GM13976 (cell line): ENCODE measurements at regions not wholly inside any gene's neighbourhood (a gene's known extent, or its start where the extent isn't known, plus 50 kb on each side); places are given as distances from the start of the nearest gene placed in this dataset.

Source experiments
- DNase-seq: peaks from one replicate; pipeline ENCODE4 v3.0.0; 2012; ENCODE audit warnings: low spot score
- in situ Hi-C: fragments of 300-500 bp; cut with MboI; formaldehyde crosslinking; loops from one replicate; pipeline ENCODE4 v1.12.0; 2022; ENCODE audit warnings: low sequenced_read_pairs, mixed read lengths, inconsistent platforms; ENCODE audit not compliant: unreplicated experiment
- TF ChIP-seq, protein P1 (sequence below): IDR thresholded peaks from 2 replicates; pipeline ENCODE4 v1.5.1; 2012; ENCODE audit warnings: borderline replicate concordance, mild to moderate bottlenecking; ENCODE audit not compliant: insufficient read depth; ENCODE audit errors: extremely low read depth, missing control alignments, control extremely low read depth

DNA sequence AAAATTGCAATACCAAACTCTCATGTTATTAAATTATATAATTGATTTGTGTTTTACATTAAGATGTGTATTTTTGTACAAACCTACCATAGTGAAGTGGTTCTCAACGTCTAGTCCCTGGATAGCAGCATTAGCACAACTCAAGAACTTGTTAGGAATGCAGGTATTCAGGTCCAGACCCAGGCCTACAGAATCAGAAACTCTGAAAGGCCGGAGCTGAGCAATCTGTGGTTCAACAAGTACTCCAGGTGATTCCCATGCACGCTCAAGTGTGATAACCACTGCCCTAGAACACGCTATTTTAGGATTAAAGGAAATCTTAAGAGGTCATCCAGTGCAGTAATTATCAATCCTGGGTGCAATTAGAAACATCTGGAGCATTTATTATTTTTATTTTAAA, 456.3 kb downstream of the IRS2 start:
- no peak for DNase-seq
- TF ChIP-seq, protein P1, sequence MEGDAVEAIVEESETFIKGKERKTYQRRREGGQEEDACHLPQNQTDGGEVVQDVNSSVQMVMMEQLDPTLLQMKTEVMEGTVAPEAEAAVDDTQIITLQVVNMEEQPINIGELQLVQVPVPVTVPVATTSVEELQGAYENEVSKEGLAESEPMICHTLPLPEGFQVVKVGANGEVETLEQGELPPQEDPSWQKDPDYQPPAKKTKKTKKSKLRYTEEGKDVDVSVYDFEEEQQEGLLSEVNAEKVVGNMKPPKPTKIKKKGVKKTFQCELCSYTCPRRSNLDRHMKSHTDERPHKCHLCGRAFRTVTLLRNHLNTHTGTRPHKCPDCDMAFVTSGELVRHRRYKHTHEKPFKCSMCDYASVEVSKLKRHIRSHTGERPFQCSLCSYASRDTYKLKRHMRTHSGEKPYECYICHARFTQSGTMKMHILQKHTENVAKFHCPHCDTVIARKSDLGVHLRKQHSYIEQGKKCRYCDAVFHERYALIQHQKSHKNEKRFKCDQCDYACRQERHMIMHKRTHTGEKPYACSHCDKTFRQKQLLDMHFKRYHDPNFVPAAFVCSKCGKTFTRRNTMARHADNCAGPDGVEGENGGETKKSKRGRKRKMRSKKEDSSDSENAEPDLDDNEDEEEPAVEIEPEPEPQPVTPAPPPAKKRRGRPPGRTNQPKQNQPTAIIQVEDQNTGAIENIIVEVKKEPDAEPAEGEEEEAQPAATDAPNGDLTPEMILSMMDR: no peak
- in situ Hi-C loops: no loop called here

DNA sequence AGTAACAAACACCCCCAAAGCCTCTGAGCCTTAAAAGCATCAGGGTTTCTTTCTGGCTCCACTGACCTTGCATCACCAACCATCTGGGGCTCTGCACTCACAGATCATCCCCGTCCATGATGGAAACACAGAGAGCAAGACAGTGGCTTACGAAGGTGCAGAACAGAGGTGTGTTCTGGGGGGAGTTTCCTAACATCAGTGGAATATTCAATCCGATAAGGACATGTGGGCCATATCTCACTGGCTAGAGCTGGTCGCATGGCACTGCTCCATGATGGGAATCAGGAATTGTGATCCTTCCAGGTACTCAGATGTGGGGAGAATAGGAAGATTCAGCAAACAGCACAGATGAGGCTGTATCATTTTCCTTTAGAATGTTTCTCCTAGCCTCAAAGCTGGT, 457.2 kb downstream of the IRS2 start:
- in situ Hi-C loops: no loop called here
- TF ChIP-seq, protein P1: no peak
- DNase-seq: no peak

DNA sequence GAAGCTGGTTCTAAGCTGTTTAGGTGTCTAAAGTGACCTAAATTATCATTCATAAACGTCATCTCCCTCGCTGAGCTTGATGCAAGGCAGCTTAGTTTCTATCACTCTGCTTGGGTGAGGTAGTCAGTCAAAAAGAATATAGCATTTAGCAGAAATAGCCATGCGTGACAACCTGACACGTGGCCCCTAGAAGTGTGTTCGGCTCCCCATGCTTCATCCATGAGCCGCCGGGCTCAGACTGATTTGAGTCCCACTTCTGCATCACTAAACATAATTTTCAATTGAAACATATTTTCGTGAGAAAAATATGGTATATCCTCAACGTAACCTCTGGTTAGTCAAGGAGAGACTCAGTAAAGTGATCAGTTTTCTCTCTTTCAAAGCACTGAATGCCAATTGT, 459.8 kb downstream of the IRS2 start:
- no peak for DNase-seq
- TF ChIP-seq, protein P1: no peak
- in situ Hi-C loops: no loop called here

DNA sequence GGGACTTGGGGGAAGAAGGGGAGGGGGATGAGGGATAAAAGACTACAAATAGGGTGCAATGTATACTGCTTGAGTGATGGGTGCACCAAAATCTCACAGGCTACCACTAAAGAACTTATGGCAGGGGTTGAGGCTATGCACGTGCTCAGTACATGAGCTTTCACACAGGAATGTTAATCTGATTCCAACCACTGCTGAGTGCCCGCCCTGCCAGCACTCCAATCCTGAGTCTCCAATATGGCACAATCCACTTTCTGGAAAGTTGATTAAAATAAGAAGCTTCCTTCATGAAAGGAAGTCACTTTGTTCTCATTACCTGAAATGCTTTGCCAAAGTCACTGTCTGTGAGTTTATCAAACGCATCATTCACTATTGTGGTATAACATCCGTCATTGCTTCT, 463.0 kb downstream of the IRS2 start:
- in situ Hi-C loops: no loop called here
- DNase-seq: no peak
- TF ChIP-seq, protein P1: no peak

DNA sequence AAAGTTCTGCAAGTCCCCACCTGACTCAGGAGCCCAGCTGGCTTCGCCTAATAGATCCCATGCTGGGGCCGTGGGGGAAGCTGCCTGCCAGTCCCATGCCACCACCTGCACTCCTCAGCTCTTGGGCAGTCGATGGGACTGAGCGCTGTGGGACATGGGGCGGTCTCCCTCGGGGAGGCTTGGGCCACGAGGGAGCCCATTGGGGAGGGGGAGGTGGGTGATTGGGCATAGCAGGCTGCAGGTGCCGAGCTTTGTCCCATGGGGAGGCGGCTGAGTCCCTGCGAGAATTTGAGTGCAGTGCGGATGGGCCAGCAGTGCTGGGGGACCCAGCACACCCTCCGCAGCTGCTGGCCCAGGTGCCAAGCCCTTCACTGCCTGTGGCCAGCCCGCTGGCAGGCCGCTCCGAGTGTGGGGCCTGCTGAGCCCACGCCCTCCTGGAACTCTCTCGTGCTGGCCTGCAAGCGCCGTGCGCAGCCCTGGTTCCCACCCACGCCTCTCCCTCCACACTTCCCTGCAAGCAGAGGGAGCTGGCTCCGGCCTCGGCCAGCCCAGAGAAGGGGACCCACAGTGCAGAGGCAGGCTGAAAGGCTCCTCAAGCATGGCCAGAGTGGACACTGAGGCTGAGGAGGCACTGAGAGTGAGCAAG, 467.3 kb downstream of the IRS2 start:
- TF ChIP-seq, protein P1: no peak
- in situ Hi-C loops: no loop called here
- no peak for DNase-seq

DNA sequence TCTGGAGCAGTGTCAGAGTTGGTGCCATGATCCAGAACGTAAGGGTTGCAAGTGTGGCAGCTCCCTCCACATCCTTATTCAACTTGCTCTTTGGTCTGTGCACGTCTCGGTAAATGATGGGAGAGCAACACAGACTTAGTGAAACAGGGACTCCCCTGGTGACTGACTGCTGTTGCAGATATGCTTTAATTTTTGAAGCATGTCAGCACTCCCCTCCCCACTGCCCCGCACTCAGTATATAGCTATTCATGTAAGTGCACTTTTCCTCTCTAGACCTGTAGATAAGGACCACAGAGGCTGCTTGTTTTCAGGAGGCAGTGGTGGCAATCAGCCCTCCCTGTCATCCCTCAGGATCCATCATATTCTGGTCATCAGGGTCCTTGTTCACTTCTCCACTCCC, 470.9 kb downstream of the IRS2 start:
- DNase-seq: no peak
- in situ Hi-C loops: no loop called here
- TF ChIP-seq, protein P1: no peak
